ENCODE measurements at regions not wholly inside any gene's neighbourhood (a gene's known extent, or its start where the extent isn't known, plus 50 kb on each side); places are given as distances from the start of the nearest gene placed in this dataset.

DNA sequence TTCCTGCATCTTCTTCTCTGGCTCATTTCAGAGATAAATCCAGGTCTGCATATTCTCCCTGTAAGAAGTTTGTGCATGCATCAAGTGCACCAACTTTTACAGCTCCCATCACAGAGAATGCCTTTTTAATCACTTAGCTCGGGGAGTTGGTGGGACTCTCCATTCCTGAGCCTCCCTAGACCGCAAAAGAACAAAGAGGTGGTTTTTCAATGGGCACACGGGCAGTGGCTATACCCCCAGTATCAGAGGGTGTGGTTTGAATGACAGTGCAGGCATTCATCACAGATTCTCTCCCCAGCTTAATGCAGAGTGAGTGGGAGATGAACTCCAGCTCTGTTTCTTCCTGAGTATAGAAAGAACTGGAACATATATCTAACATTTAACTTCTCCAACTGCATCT lies 264.7 kb upstream of the NR4A3 start:
- no peak for DNase-seq

DNA sequence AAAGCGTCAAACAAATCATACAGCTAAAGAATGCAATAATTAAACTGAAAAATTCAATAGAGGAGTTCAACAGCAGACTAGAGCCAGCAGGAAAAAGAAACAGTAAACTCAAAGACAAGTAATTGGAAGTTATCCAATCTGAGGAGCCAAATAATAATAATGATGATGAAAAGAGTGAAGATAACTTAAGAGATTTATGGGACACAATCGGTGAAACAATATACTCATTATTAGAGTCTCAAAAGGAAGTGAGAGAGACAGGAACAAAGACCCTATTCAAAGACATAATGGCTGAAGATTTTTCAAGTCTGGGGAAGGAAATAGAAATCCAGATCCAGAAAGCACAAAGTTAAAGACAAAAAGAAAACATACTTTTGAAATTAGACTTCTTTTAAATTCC lies 263.9 kb upstream of the NR4A3 start:
- DNase-seq, result no peak

DNA sequence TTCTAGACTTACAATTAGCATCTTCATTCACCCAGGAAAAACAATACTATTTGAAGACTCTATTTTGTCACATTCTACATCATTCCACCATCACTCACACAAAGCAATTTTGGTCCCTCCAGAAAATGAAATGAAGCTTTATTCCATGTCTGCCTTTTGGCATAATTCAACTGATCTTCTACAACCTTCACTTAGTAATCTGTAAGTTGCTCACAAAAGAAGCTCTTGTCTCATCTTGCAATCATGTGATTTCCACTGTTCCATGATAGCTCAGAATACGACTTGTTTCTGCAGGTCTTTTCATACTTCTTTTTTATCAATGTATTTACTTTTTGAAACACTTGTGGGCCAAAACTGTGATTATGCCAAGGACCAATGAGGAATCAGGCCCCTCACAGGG lies 261.9 kb upstream of the NR4A3 start:
- no peak for DNase-seq

DNA sequence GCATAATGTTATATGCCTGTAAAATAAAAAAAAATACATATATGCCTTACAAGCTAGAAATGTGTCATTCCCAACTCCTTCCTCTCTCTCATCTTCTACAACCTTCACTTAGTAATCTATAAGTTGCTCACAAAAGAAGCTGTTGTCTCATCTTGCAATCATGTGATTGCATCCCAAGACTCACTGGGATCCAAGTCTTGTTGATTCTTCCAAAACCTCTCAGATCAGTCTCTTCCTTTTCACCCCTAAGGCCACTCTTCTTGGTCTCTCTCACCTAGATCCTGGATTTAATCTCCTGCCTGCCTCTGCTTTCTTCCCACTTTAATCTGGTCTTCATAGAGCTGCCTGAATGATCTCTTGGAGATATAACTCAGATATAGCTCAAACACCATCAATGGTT lies 261.1 kb upstream of the NR4A3 start:
- no peak for DNase-seq

DNA sequence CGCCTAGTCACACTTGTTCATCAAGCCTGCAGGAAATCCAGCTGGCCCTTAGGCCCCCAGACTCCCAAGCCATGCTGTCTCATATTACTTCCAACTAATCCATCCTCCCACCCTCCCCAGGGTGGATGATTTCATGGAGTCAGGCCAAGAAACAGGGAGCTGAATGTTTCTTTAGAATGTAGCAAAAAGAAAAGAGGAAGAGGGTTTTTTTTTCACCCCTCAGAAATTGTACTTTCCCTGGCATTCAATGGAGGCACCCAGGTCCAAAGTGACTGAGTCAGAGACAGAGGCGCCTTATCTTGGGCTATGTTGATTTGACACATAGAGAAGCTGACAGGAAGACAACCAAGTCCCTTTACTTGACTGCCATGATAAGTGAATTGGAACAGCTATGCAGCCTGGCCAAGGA lies 260.2 kb upstream of the NR4A3 start:
- DNase-seq, result no peak

DNA sequence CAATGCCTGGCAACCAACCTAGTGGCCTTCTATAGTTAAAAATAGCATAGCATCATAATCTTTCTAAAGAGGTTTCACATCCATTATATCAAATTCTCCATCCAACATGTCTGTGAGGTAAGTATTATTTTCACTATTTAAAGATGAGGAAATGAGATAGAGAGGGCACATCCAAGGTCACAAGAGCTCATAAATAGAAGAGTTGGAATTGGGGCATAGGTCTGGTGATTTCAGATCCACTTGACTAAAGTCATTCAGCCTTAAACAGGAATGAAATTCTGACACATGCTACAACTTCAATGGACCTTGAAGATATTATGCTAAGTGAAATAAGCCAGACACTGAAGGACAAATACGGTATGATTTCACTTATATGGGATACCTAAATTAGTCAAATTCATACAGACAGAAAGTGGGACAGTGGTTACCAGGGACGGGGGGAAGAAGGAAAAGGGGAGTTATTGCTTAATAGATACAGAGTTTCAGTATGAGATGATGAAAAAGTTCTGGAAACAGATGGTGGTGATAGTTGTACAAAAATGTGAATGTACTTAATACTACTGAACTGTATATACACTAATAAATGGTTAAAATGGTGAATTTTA lies 259.6 kb upstream of the NR4A3 start:
- DNase-seq, result no peak

DNA sequence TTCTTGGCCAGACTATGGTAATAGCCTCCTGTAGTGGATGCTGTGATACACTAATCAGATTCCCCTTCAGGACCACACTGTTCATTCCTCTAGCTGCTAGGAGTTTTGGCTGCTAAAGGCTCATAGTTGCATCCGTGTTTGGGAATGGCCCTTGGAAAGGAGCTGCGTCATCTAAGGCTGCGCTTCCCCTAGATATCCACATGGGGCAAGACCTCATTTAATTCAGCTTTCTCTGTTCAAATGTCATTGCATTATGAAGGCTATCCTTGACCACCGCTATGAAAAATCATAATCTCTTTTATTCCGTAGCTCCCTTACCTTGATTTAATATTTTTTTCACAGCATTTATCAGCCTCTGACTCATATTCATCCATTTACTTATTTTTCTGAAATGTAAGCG lies 258.3 kb upstream of the NR4A3 start:
- no peak for DNase-seq

DNA sequence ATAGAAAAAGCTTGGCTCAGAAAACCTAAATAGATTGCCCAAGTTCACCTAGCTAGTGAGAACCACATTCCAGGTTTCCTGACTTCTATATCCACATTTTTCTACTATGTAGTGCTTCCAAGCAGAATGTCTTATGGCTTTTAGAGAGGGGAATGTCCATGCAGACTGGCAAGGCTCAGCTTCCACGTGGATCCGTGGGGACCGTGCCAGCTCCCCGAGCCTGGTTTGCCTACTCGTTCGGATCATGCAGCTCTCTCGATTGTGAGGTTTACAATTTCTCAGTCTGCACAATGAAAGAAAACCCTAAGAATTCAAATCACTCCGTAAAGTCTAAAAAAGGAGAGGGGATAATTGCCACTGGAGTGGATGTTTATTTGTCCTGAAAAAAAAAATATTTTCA lies 256.5 kb upstream of the NR4A3 start:
- no peak for DNase-seq

DNA sequence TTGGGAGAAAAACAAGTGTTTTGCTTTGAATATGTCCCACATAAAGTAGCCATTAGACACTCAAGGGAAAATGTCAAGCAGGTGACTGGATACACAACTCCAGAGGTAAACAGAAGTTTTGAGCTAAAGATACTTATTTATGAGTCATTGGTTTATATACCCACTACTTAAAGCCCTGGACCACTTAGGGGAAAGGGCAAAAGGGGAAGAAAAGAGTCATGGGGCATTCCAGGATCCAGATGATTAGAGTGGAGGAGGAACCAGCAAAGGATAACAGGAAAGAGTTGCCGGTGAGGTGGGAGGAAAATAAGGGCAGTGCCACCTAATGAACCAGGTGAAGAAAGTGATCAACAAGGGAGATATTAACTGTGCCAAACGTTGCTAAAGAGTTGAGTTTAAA lies 254.2 kb upstream of the NR4A3 start:
- DNase-seq, result no peak

DNA sequence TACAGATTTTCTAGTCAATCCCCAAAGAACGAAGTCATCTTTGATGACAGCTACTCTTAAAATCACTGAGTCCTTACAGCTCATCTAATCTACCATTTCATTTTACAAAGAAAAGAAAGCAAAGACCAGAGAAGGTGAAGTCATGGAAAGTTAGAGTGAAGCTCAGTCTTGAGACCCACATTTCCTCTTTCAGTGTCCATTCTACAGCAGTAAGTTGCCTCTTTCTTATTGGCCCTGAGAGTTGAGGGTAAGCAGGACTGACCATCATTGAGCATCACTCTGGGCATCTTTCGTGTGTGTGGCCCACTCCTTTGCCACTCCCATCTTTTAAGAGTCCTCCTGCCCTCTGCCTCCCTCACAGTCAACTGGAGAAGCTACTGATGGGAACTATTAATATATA lies 251.8 kb upstream of the NR4A3 start:
- DNase-seq, result no peak

DNA sequence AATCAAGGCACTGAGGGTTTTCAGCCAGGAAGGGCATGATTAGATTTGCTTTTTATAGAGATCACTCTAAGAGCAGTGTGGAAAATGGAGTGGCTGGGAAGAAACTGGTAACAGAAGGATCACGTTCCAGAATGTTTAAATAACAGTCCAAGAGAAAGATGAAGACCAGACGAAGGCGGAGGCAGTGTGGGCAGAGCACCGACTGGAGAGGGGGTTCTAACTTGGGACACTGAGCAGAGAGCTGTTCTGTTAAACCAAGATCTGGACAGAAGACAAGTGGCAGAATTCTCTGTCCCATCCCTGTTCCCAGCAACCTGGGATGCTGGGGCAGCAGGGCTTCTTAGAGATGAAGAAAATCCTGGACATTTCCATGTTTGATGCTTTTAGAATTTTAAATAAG lies 249.1 kb upstream of the NR4A3 start:
- no peak for DNase-seq

DNA sequence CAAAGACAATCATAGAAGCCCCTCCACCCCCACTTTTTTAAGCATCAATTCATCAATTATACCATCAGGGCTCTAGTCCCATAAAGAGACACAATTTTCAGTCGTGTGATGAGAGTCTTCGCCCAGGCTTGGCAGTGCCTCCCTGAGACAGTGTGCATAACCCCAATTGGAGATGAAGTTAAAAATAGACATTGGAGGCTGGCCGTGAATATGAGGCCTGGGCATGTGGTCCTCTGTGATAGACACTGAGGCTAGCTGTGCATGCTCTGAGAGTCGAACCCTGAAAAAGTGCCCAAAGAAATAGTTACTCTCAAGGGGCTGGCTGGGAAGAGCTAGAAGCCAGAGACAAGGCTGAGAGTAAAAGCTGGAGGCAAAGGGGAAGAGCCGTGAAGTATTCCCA lies 248.6 kb upstream of the NR4A3 start:
- DNase-seq, result no peak

DNA sequence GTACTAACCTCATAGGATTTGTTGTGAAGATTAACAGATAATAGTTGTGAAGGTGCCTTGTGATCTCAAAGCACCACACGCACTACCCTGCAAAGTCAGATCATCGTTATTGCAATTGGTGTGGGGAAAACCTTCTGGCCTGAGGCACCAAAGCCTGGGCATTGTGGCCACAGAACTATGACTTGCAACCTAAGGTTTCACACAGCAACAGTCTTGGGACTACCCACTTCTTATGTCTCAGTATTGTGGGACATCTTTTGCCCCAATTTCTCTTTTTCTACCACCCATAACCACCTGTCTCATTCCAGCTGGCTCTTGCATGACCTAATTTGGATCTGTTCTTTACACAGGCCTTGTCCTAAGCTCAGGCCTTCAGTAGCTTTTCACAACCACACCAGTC lies 247.8 kb upstream of the NR4A3 start:
- no peak for DNase-seq

DNA sequence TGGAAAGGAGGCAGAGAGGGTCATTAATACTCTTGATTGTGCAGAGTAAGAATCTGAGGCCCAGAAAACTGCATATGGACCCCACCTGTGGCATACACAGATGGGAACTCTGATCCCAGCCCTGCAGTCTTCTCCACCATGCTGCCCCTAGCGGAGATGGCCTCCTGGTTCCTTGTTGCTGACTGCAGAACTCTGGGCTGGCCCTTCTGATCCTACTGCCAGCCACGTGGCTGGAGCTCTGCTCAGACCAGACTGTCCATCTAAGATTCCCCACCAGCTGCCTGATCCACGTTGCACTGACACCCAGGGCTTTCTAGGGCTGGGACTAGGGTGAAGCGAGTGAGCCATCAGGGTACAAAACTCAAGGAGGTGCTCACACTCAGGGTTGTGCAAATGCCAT lies 245.7 kb upstream of the NR4A3 start:
- DNase-seq, result no peak

DNA sequence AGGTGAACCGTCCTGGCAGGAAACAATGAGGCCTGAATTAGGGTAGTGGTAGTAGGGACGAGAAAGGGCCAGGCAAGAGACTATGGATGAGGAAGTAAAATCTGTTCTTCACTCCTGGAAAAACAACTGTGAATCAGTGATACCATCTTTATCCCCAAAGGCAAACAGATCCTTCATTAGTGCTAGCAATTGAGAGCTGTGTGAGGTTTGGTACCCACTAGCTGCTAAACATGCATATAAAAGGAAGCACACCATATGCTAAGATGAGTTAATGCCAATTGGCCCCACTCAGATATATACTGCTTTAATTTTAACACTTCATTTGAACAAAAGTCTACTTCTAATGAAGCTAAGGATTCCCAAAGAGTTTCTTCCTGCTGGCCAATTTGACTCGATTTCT lies 244.8 kb upstream of the NR4A3 start:
- no peak for DNase-seq

DNA sequence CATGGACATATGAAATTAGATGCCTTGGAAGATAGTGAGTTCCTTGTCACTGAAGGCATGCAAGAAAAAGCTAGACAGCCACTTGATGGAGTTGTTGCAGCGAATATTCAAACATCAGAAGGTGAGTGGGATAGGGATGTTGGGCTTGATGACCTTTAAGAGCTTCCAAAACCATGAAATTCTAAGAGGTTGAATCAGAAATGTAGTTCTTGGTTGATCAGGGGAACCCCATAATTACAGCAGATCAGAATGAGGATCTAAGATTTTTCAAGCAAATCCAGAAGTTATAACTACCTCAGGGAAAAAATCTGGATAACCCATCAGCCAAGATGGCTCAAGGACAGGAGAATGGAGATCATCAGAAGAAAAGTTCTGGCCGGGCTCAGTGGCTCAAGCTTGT lies 244.3 kb upstream of the NR4A3 start:
- no peak for DNase-seq

DNA sequence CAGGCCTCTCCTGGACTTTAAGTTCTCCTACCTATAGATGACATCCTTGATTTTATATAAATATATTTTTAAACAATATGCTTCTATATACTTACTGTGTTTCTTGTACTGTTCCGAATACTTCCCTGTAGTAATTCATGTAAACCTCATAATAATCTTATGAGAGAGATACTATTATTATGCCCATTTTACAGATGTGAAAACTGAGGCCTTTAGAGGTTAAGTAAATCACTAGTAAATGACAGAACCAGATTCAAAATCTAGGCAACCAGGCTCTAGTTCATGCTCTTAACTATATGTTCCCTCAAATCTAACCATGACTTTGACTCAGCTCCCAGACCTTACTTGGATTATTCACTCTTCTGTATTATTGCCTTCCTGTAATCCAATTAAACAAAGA lies 243.0 kb upstream of the NR4A3 start:
- no peak for DNase-seq

DNA sequence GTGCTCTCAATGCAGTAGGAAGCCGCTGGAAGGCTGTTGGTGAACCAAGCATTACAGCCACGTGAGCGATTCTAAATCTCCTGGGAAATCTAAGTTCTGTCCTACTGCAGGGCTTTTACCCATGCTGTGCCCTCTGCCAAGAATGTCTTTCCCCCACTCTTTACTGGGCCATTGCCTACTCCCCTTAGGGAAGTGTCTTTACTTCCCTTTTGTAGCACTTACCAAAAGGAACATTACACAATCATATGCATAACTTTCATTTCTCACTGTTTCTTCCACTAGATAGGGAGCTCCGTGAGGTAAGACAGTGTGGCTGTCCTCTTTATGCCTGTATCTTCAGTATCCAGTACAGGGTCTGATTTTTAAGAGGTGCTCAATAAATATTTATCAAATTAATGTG lies 241.7 kb upstream of the NR4A3 start:
- no peak for DNase-seq

DNA sequence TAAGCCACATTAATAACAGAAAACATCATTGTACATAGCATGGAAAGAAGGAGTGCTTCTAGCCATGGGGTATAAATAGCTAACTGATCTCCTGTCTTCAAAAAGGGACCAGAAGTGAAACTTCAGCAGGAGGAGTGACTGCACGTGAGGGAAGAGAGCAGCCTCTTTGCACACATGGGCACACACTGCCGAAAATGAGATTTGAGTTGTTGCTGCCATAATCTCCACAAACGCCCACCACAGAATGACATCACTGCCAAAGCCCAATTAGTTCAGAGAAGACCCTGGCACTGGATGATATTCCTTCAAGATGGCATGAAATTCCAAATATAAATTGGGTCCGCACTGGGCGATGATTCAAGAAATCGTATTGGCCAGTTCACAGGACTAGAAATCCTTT lies 238.9 kb upstream of the NR4A3 start:
- no peak for DNase-seq

DNA sequence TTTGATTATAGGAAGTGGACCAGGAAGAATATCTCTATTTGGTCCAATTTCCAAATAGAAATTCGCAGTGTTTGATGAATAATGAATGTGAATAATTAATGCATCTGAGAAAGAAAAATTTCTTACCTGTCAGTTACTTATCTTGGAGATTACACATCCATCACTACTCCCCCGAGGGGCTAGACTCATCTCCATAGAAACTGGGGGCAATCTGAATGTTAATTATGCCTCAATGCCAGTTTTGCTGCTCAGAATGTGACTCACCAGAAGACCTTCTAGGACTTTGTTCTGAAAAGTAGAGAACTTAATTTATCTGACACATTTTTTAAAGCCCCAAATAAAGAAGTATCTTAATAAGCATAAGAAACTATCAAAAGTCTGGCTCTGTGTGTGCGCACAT lies 233.4 kb upstream of the NR4A3 start:
- DNase-seq, result no peak

DNA sequence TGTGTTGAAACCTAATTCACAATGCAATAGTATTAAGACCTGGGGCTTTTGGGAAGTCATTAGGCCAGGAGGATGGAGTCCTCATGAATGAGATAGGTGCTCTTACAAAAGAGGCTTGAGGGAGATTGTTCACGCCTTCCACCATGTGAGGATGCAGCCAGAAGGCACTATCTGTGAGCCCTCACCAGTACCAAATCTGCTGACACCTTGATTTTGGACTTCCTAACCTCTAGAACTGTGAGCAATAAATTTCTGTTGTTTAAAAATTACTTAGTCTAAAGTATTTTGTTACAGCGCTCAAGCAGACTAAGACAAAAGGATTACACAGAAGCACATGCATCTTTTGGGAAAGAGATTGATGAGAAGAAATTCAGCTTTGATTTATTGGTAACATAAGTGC lies 232.9 kb upstream of the NR4A3 start:
- no peak for DNase-seq

DNA sequence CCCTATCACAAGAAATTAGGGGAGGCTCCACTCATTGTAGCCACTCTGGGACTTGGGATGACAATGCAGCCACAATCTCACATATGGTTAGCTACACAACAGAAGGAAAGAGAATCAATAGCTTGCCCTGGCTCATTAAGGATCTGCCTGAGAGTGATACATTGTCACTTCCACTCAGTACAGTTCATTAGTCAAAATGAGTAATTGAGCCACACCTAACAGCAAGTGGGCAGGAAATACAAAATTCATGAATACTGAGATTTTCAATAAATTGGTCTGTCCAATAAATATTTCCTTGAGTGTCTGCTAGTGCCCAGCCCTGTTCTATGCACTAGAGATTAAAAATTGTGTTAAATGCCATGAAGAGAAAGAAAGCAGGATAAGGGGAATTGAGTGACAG lies 231.3 kb upstream of the NR4A3 start:
- DNase-seq, result no peak

DNA sequence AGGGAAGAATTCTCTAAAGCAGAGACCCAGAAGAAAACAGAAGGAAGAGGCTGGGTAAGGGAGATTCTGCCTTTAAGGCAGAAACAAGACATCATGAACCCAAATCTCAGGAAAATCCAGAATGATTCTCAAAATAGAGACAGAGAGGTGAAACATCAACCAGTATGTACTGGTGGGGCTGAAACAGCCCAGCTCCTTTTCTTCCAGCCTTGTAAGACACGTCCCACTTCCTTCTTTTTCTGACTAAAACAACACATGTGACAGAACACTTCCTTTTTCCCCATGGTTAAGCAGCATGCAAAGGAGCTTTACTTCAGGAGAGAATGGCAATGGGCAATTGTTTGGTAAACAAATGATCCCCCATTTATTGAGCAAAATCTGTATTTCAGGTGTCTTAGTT lies 230.8 kb upstream of the NR4A3 start:
- DNase-seq, result no peak

DNA sequence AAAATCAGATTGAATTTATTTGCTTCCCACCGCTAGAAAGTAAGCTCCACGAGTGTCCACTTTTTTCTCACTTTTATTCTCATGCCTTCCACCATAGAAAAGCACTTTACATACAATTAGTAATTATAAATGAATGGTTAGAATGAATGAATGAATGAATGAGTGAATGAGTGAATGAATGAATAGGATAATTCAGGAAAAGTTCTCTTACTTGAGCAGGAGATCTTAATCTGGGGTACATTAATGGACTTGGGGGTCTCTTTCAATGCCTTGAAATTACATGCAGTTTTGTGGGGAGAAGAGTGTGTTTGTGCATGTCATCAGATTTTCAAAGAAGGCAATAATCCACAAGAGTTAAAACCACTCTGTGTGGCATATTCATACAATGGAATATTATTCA lies 229.9 kb upstream of the NR4A3 start:
- DNase-seq, result no peak

DNA sequence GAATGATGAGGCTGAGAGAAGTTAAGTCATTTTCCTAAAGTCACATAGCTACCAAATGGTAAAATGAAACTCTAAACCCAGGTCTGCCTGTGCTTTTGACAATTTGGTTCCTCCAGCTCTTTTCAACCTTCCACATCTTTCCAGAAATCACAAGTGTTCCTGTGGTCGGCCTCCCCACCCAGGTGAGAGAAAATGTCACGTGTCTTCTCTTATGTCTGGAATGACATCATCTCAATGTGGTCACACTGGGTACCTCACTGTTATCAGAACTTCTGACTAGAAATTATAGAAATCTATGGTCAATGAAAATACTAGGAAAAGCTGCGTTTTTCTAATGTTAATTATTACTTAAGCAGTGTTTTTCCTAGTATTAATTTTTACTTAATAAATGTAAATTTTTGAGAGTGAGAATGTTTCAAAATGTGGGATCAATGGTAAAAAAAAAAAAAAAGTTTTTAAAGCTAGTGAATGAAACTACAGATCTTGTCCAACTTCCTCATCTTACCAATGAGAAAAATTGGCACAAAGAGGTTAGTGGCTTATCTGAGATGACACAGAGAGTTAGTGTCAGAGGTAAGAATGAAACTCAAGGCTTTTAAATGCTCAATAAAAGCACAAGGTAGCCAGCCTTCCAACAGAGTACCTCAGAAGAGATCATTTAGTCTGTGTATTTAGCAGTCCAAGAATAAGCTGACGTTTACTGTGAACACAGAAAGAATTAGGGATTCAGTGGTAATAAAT lies 228.7 kb upstream of the NR4A3 start:
- DNase-seq, result no peak

Data from activated CD4-positive, alpha-beta T cell treated with anti-CD3 and anti-CD28 coated beads, Interleukin-2, amount 50 U/mL, for 48 hours (primary cell).